GM12878 (cell line): ENCODE measurements at regions not wholly inside any gene's neighbourhood (a gene's known extent, or its start where the extent isn't known, plus 50 kb on each side); places are given as distances from the start of the nearest gene placed in this dataset.
"Not testable (repeated sequence)": the region's sequence is repeated elsewhere in the genome, so short reads cannot be mapped to it uniquely, and the experiment has no call there.

Experiments
- TCF7 ChIP-seq: IDR thresholded peaks from 2 replicates; pipeline ENCODE4 v1.6.1; 2014; ENCODE audit warnings: antibody characterized with exemption, borderline replicate concordance
- TF ChIP-seq, protein P1 (sequence below): fragments of 450-650 bp; IDR thresholded peaks from 2 replicates; pipeline ENCODE4 v1.6.1; 2016; ENCODE audit warnings: mild to moderate bottlenecking, moderate library complexity, borderline replicate concordance
- TF ChIP-seq, protein P2 (sequence below), 3 experiments: IDR thresholded peaks in 2 of 3; conservative IDR thresholded peaks in 1 of 3; 2 replicates each; pipeline ENCODE4 v1.5.1; 2011; ENCODE audit warnings: low read depth in 3 of 3, low read length in 3 of 3, mild to moderate bottlenecking in 3 of 3, control low read depth in 2 of 3, moderate library complexity in 2 of 3, inconsistent platforms in 1 of 3, mixed read lengths in 1 of 3; ENCODE audit not compliant: control insufficient read depth in 2 of 3, insufficient read depth in 1 of 3; ENCODE audit errors: extremely low read depth in 1 of 3

DNA sequence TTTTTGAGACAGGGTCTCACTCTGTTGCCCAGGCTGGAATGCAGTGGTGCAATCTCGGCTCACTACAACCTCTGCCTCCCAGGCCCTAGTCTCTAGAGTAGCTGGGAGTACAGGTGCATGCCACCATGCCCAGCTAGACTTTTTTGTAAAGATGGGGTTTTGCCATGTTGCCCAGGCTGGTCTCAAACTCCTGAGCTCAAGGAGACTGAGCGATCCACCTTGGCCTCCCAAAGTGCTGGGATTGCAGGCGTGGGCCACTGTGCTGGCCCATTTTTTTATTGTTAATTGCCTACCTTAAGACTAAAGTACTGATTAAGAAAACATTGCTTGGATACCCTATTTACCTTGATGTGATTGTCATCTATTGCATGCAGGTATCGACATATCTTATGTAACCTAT, 168.1 kb downstream of the DDX1 start:
- TF ChIP-seq TCF7, result not testable (repeated sequence)
- TF ChIP-seq, protein P1, sequence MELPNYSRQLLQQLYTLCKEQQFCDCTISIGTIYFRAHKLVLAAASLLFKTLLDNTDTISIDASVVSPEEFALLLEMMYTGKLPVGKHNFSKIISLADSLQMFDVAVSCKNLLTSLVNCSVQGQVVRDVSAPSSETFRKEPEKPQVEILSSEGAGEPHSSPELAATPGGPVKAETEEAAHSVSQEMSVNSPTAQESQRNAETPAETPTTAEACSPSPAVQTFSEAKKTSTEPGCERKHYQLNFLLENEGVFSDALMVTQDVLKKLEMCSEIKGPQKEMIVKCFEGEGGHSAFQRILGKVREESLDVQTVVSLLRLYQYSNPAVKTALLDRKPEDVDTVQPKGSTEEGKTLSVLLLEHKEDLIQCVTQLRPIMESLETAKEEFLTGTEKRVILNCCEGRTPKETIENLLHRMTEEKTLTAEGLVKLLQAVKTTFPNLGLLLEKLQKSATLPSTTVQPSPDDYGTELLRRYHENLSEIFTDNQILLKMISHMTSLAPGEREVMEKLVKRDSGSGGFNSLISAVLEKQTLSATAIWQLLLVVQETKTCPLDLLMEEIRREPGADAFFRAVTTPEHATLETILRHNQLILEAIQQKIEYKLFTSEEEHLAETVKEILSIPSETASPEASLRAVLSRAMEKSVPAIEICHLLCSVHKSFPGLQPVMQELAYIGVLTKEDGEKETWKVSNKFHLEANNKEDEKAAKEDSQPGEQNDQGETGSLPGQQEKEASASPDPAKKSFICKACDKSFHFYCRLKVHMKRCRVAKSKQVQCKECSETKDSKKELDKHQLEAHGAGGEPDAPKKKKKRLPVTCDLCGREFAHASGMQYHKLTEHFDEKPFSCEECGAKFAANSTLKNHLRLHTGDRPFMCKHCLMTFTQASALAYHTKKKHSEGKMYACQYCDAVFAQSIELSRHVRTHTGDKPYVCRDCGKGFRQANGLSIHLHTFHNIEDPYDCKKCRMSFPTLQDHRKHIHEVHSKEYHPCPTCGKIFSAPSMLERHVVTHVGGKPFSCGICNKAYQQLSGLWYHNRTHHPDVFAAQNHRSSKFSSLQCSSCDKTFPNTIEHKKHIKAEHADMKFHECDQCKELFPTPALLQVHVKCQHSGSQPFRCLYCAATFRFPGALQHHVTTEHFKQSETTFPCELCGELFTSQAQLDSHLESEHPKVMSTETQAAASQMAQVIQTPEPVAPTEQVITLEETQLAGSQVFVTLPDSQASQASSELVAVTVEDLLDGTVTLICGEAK, result not testable (repeated sequence)
- TF ChIP-seq, protein P2, sequence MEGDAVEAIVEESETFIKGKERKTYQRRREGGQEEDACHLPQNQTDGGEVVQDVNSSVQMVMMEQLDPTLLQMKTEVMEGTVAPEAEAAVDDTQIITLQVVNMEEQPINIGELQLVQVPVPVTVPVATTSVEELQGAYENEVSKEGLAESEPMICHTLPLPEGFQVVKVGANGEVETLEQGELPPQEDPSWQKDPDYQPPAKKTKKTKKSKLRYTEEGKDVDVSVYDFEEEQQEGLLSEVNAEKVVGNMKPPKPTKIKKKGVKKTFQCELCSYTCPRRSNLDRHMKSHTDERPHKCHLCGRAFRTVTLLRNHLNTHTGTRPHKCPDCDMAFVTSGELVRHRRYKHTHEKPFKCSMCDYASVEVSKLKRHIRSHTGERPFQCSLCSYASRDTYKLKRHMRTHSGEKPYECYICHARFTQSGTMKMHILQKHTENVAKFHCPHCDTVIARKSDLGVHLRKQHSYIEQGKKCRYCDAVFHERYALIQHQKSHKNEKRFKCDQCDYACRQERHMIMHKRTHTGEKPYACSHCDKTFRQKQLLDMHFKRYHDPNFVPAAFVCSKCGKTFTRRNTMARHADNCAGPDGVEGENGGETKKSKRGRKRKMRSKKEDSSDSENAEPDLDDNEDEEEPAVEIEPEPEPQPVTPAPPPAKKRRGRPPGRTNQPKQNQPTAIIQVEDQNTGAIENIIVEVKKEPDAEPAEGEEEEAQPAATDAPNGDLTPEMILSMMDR (IDR thresholded peaks at IDR 0.05 in 2 of 3, conservative IDR thresholded peaks at IDR 0.05 in 1 of 3; ENCODE audit: control insufficient read depth in 2 of 3, extremely low read depth in 1 of 3, insufficient read depth in 1 of 3, low read depth in 3 of 3, low read length in 3 of 3), result not testable (repeated sequence)
